Umbilical cord (tissue), 1 donor: ENCODE measurements at regions not wholly inside any gene's neighbourhood (a gene's known extent, or its start where the extent isn't known, plus 50 kb on each side); places are given as distances from the start of the nearest gene placed in this dataset.

Source experiments
- DNase-seq: peaks from one replicate; pipeline ENCODE4 v3.0.0-alpha.2; 2015; ENCODE audit warnings: low spot score

DNA sequence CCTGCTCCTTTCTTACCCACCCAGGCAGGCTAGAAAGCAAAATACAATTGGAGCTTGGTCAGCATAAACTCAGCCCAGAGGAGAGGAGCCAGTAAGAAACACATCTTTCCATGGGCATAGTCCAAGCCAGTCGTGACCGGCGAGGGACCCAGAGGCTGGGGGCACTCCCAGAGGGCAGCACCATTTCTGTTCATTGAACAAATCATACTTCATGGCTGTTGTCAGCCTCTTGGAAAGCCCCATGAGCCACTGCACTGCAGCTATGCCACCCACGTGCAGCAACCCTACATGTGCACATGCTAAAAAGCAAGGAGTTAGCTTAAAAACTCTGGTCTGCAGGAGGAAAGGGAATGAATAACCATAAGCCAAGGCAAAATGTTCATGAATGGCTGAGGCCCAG is 90.0 kb upstream of the CDKN3 start:
- no peak for DNase-seq

DNA sequence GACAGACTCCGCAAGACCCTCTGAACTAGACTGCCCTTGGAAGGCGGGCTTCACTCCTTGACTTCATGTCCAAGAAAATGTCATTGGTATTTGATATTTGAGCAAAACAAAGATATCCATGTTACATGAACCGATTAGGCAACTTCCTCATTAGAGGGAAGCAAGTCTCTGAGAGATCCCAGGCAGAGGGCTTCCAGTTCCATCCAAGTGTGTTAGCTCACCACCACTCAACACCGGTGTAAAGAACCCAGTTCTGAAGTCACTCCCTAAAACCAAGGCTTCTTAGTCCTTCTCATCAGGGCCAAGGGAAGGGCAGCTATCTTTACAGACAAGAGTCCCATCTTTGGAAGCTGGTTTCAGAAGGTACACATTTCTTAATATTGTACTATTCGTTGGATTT is 87.2 kb upstream of the CDKN3 start:
- no peak for DNase-seq

DNA sequence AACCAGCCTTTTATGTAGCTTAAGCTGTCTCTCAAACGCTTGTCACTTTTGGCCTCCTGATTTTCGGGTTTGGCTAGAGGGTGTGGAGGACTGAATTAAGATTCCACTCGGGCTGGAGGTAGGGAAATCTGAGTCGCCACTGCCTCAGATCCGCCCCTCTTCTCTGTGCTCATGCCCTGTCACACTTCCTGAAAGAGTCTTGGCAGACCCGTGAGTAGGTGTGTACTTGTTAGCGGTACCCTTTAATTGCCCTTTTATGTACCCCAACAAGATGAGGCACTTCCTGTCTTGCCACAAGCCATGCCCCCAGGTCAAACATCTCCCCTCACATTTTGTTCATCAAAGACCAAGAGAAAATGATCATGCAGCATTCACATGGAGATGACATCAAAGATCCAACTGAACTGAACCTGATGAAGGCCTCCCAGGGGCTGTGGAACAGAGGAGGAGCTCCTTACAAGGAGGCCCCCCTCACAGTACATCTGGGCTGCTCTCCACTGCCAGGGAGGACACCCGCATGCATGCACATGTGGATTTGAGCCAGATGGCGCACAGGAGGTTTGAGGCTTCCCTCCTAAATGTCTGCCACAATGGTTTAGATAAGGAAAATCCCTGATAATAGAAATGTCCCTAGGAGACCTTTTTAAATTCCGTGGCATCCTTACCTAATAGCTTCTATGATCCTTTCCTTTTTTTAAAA is 86.5 kb upstream of the CDKN3 start:
- DNase-seq = no peak

DNA sequence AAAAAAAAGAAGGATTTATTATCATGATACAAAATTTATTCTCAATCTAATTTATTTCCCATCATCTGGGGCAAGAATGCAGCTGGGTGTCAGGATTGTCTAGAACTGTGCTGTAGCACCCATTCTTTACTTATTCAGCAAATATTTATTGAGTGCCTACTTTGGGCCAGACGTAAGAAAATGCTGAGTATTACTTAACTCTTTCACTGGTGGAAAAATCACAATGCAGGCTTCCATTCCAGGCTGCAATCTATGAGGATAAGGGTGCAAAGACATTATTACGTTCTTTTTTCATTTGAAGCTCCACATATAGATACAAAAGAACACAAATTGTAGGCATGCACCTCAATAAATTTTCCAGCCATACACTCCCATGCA is 86.0 kb upstream of the CDKN3 start:
- no peak for DNase-seq

DNA sequence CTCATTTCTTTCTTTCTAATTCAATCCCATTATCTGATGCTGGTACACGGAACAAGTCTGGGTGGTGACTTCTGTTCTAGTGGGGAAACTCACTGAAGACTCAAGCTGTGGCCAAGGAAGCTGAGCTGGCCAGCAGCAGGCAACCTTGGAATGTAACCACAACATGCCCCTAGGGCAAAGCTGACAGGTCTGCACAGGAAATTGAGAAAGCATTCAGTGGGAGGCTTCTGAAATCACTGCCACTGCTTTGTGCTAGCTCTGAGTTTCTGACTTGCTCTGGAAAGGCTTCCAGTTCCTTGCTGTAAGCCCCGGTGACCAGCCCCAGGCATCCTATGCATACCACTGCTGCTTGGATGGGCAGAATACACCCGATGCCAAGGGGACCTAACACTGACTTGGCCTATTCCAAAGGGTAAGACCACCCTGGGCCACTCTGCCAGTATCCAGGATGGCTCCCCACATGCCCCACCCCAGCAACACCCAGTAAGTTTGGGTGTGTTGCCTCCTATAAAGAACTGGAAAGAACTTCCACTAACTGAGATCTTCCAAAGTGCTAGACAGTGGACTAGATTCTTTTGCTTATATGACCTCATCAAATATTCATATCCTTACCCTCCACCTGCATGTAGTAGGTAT is 84.5 kb upstream of the CDKN3 start:
- DNase-seq = peak; percentile 29

DNA sequence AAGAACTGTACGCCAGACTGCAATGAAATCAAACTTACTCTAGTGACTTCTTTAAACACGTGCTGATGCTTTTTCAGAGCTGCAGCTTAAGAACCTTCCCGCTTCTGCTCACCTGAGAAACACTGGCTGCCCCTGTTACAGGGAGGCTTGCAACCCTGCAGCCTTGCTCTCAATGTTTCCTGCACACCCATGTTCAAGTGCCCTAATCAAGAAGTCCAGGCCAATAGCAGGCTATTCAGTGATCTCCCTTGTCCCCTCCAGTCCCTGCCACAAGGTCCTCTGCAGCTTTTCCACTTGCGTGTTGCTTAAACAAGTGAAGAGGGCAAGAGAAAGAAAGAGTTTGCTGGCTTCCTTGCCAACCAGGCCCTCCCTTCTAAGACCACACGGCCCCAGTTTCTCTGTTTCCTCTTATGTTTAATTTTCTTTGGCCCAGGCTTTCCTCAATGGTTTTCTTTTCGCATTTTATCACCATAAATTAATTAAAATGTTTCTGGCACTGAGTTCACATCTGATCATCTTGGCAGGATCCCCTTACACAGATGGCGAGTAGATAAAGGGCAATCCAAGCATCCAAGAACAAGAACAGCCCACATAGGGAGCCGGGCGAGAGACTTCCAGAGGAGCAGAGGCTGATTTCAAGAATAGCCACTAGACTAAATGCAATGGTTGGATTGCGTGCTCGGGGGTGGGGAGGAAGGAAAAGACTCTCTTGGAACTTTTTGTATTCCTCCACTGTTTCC is 82.3 kb upstream of the CDKN3 start:
- DNase-seq = no peak

DNA sequence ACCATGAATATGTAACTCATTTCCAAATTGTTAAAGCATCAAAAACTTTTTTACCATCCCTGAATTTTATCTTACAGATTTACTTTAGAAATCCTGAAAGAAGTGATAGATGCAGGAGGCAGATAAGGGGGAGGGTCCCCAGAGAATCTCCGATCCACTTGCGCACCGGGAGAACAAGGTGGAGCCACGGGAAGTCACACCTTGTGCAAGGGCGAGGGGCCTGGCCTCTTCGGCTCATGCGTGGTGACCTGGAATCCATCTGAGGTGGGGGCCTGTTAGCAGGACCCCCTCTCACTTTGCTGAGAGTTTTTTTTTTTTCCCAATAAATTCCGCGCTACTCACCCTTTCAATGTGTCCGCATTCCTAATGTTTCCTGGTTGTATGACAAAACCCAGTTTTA is 80.2 kb upstream of the CDKN3 start:
- no peak for DNase-seq

DNA sequence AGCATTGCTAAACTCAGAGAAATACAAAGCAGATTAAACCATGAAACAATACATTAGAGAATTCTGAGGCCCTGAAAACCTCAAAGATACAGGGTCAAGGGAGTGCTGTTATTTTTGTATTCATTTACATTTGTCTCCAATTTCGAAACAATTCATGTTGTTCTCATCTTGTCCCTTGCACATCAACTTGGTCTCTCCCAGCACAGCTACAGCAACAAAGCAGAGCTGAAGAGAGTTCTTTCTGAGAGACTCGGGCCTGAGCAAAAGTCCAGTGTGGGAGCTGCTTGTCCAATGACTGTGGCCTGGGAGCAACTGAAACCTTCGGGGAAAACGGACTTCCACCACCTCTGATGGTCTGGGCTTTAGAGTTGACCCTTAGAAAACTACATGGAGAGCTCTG is 79.4 kb upstream of the CDKN3 start:
- DNase-seq = no peak

DNA sequence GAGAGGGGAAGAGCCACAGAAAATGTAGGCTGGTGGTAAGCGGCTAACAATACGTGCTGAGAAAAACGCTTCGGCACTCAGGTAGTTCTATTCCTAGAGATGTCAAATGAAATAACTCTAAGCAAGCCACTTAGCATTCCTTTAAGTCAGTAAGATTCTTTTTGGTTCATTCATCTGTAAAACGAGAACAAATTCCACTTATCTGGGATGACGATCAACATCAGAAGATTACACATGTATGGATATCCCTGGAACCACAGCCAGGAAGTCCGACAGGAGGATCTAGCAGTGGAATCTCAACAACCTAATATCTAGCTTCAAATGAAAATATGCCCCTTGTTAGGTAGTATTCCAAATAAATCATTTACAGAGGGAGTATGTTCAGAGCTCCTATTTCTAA is 74.6 kb upstream of the CDKN3 start:
- no peak for DNase-seq

DNA sequence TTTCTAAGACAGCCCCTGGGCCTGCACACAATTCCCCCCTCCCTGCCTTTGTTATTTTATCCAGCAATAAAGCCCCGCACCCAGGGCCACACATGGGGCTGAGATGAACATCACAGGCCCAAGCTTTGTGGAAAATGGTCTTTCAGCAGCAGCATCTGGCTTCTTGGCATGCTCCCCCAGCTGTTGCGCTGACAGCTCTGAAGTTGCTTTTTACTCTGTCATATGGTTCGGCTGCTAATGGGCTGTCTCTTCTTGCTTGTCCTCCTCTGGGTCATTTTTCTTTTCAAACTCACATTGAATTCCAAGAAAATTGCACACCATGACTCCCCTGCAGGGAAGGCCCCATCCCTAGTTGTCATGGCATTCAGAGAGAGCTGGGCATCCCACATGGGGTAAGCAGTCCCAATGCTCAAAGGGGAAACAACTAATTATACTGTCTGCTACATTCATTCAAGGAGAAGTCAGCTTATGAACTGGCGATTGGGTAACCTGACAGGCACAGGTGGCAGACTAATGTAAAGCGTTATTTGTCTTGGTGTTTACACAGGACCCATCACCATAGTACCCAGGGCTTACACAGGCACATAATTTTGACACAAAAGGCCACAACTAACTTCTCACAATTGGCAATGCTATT is 74.0 kb upstream of the CDKN3 start:
- peak; percentile 35 for DNase-seq

DNA sequence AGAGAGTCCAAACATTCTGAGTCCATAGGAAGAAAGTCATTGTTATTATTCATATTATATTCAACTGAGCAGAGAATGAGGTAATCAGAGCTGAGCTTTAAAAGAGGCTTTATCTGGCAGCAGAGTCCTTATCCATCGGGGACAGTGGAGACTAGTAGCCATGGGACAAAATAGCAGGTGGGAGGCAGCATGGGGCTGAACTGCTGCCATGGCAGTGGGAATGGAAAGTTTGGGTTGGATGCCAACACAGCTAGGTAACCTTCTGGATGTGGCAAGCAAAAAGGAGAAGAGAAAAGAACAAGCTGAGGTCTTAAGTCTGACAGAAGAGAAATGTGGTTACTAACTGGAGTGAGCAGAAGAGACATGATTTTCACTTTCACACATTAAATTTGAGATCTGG is 71.0 kb upstream of the CDKN3 start:
- DNase-seq = no peak

DNA sequence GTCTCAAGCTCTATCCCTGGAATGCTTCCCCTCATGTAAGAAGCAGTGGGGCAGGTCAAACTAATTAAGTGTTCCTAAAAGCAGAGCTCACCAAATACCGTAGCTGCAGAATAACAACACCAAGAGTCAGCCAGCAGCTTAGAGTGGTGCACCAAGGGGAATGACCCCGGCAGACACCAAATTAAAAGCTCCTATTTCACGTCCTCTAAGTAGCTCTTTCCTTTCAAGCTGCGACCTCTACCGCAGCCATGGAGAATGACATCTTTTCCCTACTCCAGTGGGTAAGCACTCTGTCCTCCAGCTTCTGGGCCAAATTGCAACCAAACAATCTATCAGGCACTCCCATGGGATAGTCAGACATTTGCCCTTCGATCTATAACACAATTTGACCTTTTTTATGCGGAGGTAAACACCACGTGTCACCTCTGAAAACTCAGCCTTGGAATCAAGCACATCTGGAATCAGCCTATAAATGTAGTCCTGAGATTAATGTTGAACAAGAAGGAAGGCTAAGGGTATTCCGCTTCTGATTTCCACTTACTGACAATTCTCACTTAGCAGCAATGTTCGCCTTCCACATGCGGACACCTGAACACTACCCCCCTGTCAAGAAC is 67.6 kb upstream of the CDKN3 start:
- DNase-seq = peak; percentile 78

DNA sequence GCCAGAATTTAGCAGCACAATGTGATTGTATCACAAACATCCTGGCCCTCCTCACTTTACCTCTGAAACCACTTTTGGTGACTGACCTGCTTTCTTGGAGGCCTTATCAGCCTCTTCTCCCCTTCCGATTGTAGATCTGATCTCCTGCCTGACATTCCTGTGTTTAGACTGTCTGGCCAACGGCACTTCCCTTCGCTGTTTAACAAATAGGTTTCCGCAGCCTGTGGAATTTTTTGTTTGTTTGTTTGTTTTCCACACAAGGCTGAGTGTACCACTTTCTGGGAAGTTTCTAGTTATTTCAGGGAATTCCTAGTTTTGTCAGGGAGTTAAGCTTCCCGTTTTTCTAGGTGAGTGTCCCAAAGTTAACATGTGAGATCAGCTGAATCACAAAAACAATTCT is 65.9 kb upstream of the CDKN3 start:
- DNase-seq = no peak

DNA sequence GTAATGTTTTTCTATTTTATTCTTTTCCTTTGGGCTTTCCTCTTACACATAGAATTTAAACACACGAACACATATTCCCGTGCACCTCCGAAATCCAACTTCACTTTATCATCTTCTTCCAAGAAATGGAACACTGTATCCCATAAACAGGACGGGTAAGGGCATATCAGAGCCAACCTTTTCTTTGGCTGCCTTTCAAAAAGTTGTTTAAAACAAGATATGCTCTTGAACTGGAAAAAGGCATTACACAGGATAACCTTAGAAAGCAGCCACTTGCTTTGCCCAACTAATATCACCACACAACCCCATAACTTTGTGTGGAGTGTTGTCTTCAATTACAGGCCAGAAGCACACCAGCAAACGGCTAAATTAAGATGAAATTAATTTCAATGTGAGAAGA is 65.3 kb upstream of the CDKN3 start:
- DNase-seq = no peak

DNA sequence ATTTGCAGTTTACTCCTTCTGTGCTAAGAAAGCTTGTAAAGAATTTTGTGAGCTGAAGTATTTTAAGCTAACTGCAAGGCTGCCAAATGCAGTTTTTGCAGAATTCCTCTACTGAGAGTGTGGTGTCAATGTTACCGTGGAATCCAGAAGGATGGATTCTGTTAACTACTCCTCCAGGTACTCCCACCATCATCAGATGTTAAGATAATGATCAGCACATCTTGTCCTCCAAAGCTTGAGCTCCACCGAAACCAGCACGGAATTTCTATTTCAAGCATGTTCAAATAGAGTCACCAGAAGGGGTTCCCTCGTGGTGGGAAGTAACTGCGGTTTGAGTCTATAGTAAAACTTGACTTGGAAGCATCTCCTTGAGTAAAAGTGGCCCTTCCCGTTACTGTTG is 64.3 kb upstream of the CDKN3 start:
- peak; percentile 19 for DNase-seq

DNA sequence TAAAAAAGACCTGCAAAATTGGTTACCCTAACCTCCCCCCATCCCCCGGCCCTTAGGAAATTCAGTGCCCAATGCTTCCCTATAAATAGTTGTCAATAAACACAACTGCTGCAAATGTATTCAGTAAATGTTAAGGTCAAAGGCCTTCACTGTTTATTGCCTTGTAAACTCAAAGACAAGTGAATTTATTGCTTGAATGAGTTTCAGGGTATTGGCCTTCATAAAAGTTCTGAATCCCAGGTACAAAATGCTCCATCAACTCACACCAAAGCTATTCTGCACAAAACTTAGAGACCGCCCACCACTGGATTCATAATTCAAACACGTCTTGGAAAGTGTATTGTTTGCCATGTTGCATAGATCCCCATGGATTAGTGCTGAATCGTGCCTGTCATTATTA is 63.3 kb upstream of the CDKN3 start:
- DNase-seq = no peak

DNA sequence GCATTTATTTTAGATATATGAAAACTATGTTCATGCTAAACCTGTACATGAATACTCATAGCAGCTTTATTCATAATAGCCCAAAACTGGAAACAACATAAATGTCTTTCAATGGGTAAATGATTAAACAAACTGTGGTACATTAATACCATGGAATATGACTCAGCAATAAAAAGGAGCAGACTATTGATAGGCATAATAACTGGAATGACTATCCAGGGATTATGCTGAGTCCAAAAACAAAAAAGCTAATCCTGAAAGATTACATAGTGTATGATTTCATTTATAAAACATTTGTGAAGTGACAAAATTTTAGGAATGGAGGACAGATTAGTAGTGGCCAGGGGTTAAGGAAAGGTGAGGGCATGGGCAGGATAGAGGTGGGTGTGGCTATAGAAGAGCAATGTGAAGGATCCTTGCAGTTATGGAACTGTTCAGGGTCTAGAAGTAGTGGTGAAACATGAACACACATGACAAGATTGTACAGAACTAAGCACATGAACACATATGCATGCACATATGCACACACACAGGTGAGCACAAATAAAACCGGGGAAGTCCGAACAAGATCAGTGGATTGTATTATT is 61.1 kb upstream of the CDKN3 start:
- no peak for DNase-seq

DNA sequence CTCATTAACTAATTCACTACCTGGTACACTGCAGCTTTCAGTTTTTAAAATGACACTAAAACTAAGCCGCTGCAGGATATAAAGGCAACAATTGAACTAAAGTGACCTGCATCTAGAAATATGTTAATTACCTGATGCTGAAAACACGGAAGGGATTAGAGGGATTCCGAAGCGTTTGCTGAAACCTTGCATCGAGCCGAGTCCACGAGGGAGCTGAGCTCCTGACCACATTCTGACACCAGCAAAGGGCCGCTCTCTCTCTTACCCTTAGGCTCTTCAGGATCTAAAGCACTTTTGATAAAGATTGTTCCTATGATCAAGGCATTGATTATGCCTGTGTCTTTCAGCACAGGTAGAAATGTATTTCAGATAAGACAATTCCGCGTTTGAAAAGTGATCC is 59.5 kb upstream of the CDKN3 start:
- DNase-seq = no peak

DNA sequence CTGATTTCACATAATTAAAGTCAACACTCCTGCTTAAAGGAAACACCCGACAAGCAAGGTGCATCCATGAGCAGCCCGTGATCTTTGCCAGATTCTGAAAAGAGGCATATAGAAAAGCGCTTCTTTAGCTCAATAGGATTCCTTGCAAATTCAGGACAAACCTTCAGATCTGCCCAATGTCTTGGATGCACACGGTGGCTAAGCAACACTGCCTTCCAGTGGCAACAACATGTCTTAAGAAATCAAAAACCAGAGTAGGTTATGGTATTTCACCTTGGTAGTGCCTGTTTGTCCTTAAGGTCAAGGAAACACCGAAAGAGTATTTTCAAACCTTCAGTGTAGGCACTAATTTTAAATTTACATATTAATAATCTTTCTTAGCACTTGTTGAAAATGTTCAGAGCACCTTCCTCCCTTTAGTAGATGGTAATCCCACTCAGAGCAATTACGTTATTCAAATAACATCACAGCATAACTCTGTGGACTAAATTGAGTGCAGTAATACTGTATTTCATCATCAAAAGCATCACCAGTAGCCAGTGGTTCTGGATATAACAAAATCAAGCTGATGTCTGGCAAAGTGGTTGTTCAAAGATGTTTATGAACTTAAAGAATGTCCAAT is 58.0 kb upstream of the CDKN3 start:
- peak; percentile 76 for DNase-seq

DNA sequence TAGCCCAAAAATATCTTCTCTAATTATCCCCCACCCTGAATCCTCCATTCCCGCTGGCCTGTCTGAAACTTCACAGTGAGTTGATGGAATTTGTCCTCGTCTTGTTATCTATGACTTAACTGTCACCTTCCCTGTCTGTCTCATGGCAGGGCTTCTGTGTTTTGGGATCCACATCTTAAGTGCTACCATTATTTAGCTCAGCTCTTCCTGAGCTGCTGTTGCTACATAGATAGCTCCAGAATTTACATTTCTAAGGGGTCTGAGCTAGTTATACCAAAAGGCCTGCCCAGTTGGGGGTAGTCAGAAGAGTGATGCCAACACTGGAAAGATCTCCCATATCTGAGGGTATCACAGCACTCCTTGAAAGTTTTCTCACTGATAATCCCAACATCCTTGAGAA is 57.0 kb upstream of the CDKN3 start:
- no peak for DNase-seq

DNA sequence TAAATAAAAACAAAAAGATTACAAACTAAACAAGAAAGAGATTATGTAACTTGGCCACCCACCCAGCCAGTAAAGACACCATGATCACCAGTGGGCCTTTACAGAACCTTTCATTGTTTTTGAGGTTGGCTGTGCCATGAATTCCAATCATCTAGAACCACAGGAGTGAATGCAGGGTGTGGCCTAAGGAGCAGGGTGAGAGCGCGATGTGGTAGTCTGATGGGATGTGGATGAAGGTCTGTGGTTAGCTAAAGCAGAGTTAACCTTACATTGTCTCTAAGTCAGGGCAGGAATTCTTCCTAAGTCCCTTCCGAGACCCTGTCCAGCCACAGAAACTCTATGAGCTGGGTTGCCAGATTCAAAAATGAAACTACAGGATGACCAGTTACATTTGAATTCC is 54.0 kb upstream of the CDKN3 start:
- no peak for DNase-seq
